Activated gamma-delta T cell (primary cell): ENCODE measurements at regions not wholly inside any gene's neighbourhood (a gene's known extent, or its start where the extent isn't known, plus 50 kb on each side); places are given as distances from the start of the nearest gene placed in this dataset.
"Not testable (repeated sequence)": the region's sequence is repeated elsewhere in the genome, so short reads cannot be mapped to it uniquely, and the experiment has no call there.

Source experiments
- DNase-seq: peaks from one replicate; lab custom pipeline; 2025; lab: John Stamatoyannopoulos, UW

- no peak for DNase-seq
Measured at GRCh38 chrX:122913134-122913533, 270.9 kb upstream of the GRIA3 start.

DNA sequence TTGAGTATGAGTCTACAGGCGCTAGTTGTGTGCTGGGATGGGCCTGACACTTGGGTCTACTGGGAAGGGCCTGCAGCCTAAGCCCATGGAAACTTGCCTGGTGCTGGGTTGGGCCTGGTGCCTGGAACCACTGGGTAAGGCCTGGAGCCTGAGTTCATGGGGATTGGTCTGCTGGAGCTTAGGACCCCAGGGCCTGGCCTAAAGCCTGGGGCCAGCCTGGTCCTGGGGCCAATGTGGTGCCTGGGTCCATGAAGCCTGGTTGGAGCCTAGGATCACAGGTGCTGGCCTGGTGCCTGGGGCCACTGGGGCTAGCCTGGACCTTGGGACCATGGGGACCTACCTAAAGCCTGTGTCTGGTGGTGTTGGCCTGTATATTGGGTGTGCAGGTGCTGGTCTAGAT, 270.3 kb upstream of the GRIA3 start:
- no peak for DNase-seq

- no peak for DNase-seq
Measured at GRCh38 chrX:122914256-122914655, 269.8 kb upstream of the GRIA3 start.

- DNase-seq = no peak
Measured at GRCh38 chrX:122934131-122934530, 249.9 kb upstream of the GRIA3 start.

DNA sequence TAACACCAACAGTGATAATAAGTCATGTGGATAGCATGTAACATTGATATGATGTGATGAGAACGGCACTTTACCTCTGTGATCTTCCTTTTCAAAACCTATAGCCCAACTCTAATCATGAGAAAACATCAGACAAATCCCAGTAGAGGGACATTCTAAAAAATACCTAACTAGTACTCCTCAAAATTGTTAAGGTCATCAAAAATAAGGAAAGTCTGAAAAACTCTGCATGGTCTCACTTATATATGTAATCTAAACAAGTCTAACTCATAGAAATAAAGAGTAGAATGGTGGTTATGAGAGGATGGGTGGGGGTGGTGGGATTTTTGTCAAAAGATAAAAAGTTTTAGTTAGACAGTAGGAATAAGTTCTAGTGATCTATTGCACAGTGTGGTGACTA, 243.9 kb upstream of the GRIA3 start:
- no peak for DNase-seq

- DNase-seq = no peak
Measured at GRCh38 chrX:122941806-122942205, 242.3 kb upstream of the GRIA3 start.

- DNase-seq = no peak
Measured at GRCh38 chrX:122943918-122944317, 240.2 kb upstream of the GRIA3 start.

DNA sequence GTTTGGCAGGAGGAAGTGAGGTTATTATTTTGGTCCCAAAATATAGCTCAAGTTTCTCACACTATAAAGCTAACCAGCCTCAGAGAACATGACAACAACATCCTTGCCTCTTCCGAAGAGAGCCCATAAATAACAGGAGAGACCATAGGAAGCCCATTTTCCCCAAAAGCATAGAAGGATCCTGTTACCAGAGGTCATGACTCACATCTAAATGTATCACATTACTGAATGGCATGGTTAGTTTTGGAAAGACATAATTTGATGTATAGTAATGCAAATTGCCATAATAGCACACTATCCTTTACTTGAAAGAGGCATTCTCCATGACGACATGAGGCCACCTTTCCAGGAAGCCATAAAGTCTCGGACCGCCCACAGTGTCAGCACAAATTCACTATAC, 238.8 kb upstream of the GRIA3 start:
- DNase-seq = no peak

GRCh38 chrX:122972604-122973003, 211.5 kb upstream of the GRIA3 start:
- no peak for DNase-seq

GRCh38 chrX:122982521-122982920, 201.6 kb upstream of the GRIA3 start:
- no peak for DNase-seq

- not testable (repeated sequence) for DNase-seq
Measured at GRCh38 chrX:123002844-123003243, 181.2 kb upstream of the GRIA3 start.

GRCh38 chrX:123013141-123013540, 170.9 kb upstream of the GRIA3 start:
- no peak for DNase-seq

DNA sequence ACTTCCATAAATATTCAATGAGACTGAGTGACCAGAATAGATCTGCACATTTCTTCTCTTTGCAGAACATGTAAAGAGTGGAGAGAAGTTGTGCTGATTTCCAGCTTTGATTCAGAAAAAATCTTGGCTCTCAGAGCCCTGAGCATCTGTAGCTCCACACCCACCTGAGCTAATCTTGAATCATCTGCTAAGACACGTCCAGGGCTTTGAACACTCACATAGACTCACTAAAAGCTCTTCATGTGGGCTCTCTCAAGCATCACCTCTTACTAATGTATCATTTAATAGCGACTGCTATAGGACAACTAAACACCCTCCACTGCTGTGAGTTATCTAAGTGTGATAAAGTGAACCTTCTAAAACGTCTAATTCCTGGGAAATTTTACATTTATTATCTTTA, 147.7 kb upstream of the GRIA3 start:
- DNase-seq = no peak

GRCh38 chrX:123049071-123049625, 134.9 kb upstream of the GRIA3 start:
- no peak for DNase-seq

DNA sequence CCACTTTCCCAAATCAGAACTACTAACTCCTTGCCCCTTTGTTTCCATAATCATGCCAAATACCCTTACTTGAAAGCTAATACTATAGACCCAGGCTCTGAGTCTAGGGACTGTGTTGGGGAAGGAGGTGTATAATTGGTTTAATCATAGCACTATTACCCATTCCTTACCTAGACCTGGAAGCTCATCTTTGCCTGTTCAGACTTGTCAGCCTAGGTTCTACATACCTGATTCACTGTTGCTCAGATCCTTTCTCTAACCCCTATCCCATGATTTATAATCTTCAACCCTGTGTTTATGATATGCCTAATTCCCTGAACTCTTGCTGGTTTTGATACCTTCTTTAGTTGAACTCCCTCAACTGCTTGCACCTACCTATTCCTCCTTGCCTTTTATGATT, 123.1 kb upstream of the GRIA3 start:
- DNase-seq = no peak

DNA sequence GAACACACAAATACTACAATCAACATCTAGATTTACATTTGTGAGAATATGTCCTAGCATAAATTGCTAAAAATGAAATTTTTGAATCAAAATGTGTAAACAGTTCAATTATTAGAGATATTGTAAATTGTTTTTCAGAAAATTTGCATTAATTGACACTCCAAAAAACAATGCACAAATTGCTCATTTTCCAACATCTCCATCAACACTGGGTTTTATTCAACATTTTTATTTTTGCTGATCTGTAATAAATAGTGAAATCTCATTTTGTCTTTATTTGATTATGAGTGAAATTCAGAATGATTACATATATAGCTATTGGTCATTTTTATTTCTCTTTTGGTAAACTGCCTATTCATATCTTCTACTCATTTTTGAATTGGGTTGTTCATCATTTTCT, 120.0 kb upstream of the GRIA3 start:
- no peak for DNase-seq

GRCh38 chrX:123072686-123073385, 111.2 kb upstream of the GRIA3 start:
- DNase-seq = no peak

GRCh38 chrX:123075947-123076561, 108.0 kb upstream of the GRIA3 start:
- DNase-seq = no peak

DNA sequence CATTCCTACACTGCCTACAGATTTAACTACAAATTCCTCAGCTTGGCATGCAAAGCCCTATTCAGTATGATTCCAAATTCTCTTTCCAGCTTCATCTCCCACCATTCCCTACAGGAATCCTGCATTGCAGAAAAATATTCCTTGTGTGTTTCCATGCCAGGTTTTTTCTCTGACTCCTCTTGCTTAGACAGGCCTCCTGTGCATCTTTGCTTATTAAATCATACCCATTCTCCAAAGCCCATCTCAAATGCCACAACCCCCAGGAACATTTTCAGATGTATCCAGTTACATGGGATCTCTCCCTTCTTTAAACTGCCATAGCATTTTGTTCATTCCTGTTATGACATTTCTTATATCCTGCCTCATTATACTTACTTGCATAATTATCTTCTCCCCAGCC, 106.4 kb upstream of the GRIA3 start:
- no peak for DNase-seq

DNA sequence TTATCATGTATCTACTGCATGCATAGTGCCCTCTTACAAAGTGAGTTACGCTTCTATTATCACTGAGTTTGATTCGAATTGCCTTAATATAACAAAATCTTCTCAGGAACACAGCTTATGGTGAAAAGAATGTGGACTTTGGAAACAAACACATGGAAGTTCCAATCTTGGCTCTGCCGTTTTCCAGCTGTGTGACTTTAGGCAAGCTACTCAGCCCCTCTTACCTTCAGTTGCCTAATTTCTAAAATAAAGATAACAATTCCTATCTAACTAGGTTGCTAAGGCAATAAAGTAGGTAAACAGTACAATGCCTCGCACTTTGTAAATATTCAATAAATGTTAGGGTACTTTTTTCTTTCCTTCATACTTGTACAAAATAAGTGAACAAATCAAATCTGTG, 104.0 kb upstream of the GRIA3 start:
- DNase-seq = no peak

GRCh38 chrX:123081776-123082175, 102.3 kb upstream of the GRIA3 start:
- DNase-seq = no peak

- no peak for DNase-seq
Measured at GRCh38 chrX:123083924-123084323, 100.2 kb upstream of the GRIA3 start.

- no peak for DNase-seq
Measured at GRCh38 chrX:123084797-123085196, 99.3 kb upstream of the GRIA3 start.
